GM18505 (cell line): ENCODE measurements at regions not wholly inside any gene's neighbourhood (a gene's known extent, or its start where the extent isn't known, plus 50 kb on each side); places are given as distances from the start of the nearest gene placed in this dataset.

ENCODE experiments used
- ATAC-seq: cut with Tn5 transposase; IDR thresholded peaks from one replicate; pipeline ENCODE4 v1.9.1; 2021; ENCODE audit not compliant: unreplicated experiment
- POLR2A ChIP-seq: IDR thresholded peaks from 4 replicates; pipeline ENCODE4 v1.6.1; 2011; ENCODE audit warnings: borderline replicate concordance; ENCODE audit not compliant: insufficient read depth, insufficient read length; ENCODE audit errors: extremely low read depth

DNA sequence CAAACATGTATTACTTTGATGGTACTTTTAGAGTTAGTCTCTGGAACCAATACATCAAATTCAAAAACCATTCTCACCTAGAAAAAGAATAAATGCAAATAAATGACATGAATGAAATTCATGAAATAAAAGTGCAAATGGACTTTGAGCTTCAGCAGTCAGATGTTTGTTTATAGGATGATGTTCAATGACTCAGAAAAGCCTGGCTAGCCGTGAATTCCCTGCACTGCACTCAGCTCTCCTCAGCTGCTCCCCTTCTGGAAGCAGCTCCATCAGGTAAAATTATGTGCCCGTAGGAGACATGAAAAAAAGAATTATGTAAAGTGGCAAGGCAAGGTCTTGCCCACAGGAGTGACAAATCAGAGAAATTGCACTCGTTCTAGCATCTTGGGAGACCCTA, 390.6 kb downstream of the GPM6A start:
- no peak for TF ChIP-seq POLR2A
- ATAC-seq, result no peak

DNA sequence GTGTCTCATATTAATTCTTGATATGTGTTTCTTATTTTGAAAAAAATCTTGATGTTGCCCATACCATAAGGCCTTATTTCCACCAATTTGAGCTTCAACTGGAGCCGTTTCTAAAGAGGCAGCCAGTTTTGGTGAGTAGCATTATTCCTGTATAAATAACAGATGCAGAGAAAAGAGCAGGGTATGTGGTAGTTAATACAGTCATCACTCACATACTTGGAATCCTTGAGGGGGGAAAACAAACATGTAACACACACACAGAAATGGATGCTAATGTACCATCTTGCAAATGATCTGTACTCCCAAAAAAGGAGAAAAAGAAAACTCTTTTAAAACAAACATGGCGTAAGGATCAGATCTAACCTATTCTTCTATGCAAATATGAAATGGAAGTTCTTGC, 389.7 kb downstream of the GPM6A start:
- no peak for ATAC-seq
- TF ChIP-seq POLR2A, result no peak

GRCh38 chr4:175424111-175424510, 388.0 kb downstream of the GPM6A start:
- no peak for ATAC-seq
- TF ChIP-seq POLR2A, result no peak

DNA sequence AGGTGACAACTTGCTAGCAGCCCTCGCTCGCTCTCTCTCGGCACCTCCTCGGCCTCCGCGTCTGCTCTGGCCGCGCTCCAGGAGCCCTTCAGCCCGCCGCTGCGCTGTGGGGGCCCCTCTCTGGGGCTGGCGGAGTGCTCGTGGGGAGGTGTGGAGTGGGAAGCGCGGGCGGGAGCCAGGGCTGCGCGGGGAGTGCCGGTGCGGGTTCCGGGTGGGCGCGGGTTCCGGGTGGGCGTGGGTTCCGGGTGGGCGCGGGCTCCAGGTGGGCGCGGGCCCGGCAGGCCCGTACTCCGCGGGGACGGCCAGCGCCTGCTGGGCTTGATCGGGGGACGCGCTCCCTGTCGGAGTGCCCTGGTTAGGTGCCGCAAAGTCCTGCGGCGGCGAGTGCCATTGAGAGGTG, 384.3 kb downstream of the GPM6A start:
- no peak for ATAC-seq
- no peak for TF ChIP-seq POLR2A

DNA sequence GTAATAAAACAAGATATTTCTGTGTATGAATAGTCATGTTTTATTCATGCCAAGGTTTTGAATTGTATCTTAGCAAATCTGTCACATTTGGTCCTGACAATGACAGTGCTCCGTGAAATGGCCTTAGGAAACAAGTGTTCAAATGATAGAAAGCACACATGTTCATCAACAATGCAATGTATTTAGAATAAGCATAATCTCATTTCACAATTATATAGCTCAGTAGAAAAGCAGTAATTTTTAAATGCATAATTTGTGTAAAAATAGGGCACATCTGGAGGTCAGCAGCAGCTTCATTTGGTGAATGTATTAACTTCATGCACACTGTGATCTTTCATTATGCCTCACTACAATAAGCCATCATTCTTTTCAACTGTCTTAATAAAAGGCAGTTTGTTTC, 380.4 kb downstream of the GPM6A start:
- no peak for ATAC-seq
- no peak for TF ChIP-seq POLR2A

DNA sequence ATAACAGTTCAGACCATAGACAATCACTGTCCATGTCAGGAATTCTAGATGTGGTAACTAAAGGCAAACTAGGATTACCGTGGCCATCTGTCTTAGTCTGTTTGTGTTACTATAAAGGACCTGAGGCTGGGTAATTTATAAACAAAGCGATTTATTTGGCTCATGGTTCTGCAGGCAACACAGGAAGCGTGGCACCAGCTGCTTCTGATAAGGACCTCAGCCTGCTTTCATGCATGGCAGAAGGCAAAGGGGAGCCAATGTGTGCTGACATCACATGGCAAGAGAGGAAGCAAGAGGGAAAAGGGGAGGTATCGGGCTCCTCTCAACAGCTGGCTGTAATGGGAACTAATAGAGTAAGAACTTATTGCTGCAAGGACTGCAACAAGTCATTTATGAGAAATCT, 376.7 kb downstream of the GPM6A start:
- ATAC-seq, result no peak
- TF ChIP-seq POLR2A, result no peak

DNA sequence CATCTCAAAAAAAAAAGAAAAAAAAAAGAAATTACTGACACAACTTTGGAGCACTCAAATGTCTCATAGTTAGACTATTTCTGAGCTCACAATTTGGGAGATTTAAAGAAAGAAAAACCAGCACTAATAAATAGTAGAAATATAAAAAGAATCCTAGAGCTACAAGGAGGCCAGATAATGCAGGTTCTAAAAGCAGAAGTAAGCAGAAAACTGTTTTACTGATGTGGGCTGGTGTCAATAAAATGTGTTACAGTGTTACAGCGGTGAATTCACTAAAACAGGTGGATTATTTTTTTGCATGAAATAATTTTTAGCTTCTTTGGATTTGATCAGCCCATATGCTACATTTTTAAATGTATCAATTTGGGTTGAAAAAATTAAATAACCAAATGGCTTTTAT, 375.9 kb downstream of the GPM6A start:
- ATAC-seq, result no peak
- TF ChIP-seq POLR2A, result no peak

DNA sequence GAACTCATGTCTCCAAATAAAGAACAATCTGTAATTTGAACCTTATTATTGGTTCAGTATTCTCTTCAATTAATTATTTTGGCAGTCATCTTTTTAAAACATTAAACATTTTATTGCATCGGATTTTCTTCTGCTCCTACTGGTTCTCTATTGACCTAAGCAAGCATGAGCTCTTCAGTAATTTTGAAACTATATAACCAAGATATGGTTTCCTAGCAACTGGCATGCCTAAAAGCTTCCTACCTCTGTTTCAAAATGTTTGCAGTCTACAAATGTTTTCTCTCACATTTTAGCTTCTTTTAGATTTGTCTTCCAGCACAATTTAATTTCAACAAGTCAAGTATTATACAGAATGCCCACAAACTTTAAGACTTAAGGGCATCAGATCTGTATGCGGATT, 371.3 kb downstream of the GPM6A start:
- no peak for TF ChIP-seq POLR2A
- ATAC-seq, result no peak

DNA sequence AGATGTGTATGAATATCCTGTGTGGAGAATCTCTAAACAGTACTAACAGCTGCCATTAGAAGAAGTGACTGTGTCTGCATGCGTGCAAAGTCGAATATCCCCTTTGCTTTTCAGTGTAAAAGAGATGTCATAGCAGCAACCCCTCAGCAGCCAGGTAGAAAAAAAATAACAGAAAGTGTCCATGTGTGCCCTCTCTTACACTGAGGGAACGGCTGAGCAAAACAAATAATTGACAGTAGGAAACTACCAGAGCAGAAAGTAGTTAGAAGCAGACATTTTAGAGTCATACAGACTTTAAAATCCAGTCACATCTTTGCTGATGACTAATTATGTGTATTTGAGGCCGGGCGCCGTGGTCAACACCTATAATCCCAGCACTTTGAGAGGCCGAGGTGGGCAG, 370.8 kb downstream of the GPM6A start:
- no peak for TF ChIP-seq POLR2A
- no peak for ATAC-seq

DNA sequence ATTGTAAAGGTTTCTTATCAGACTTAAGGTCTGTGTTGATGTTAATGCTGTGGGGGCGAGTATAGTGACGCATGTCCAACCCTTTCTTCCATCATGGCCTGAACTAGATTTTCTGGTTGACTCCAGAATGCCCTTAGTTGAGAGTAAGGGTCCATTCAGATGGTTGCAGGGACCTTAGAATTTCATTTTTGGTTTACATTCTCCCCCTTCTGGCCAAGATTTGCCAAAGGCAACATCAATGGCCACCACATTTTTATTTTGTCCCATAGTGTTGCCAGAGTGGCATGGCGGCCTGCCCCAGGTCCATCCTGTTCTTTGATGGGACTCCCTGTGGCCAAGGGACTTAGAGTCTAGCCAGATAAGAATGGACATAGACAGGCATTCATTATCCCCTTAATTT, 368.5 kb downstream of the GPM6A start:
- no peak for TF ChIP-seq POLR2A

GRCh38 chr4:175444512-175444911, 367.6 kb downstream of the GPM6A start:
- TF ChIP-seq POLR2A, result no peak
- ATAC-seq, result no peak

More for the DNA sequence above, 368.5 kb downstream of the GPM6A start:
- no peak for ATAC-seq

DNA sequence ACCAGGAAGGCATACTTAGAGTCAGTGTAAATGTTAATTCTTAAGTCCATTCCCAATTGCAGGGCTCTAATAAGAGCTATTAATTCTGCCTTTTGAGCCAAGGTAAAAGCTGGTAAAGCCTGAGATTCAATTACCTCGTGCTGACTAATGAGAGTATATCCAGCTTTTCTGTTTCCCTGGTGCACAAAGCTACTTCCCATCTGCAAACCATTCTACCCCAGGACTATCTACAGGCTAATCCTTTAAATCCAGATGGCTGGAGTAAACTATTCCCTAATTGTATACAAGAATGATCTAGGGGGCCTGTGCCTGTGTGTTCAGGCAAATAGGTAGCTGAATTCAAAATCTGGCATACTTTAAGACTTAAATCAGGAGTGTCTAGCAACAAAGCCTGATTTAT, 365.0 kb downstream of the GPM6A start:
- ATAC-seq, result no peak
- no peak for TF ChIP-seq POLR2A

- TF ChIP-seq POLR2A, result no peak
- no peak for ATAC-seq
Observed at GRCh38 chr4:175450446-175450845, 361.6 kb downstream of the GPM6A start.

GRCh38 chr4:175451238-175451965, 360.7 kb downstream of the GPM6A start:
- TF ChIP-seq POLR2A, result no peak
- no peak for ATAC-seq

DNA sequence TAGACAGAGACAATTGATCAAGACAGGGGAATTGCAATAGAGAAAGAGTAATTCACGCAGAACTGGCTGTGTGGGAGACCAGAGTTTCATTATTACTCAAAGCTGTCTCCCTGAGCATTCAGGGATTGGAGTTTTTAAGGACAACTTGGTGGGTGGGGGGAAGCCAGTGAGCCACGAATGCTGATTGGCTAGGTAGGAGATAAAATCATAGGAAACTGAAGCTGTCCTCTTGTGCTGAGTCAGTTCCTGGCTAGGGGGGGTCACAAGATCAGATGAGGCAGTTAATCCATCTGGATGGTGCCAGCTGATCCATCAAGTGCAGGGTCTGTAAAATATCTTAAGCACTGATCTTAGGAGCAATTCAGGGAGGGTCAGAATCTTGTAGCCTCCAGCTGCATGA, 358.6 kb downstream of the GPM6A start:
- TF ChIP-seq POLR2A, result no peak
- ATAC-seq, result no peak
